GM18909 (cell line): ENCODE measurements at regions not wholly inside any gene's neighbourhood (a gene's known extent, or its start where the extent isn't known, plus 50 kb on each side); places are given as distances from the start of the nearest gene placed in this dataset.

Source experiments
- ATAC-seq: cut with Tn5 transposase; IDR thresholded peaks from one replicate; pipeline ENCODE4 v1.9.1; 2021; ENCODE audit warnings: mild to moderate bottlenecking; ENCODE audit not compliant: unreplicated experiment, poor library complexity

GRCh38 chr9:109593612-109594011 lies 95.5 kb upstream of the PTPN3 start:
- no peak for ATAC-seq

DNA sequence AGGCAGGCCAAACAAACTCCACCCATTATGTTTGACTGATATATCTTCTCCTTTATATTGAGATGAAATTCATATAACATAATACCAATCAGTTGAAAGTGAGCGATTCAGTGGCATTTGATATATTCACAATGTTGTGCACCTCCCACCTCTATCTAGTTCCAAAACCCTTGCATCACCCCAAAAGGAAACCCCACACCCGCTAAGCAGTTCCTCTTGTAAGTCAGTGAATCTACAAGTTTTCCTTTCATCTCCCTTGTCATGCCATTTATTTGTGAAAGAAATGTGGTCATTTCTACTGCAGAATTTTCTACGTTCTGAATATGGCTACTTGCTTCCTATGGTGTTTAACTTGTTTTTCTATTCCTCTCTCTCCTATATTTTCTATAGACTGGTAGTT lies 99.4 kb upstream of the PTPN3 start:
- ATAC-seq, result no peak

DNA sequence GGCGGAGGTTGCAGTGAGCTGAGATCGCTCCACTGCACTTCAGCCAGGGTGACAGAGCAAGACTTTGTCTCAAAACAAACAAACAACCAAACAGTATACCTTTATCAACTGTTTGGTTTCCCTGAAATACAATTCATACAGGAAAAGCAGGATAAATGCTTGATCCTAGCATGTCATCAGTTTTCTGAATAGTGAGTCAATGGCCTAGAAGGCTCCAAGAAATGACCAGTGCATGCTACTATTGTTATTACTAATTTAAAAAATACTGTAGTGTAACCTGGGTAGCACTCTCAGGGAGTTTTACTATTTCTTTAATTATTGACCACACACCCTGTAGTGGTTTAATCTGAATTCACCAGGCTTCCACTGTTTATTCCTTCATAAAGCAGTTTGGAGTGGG lies 101.0 kb upstream of the PTPN3 start:
- no peak for ATAC-seq

GRCh38 chr9:109599711-109600110 lies 101.6 kb upstream of the PTPN3 start:
- ATAC-seq, result no peak

DNA sequence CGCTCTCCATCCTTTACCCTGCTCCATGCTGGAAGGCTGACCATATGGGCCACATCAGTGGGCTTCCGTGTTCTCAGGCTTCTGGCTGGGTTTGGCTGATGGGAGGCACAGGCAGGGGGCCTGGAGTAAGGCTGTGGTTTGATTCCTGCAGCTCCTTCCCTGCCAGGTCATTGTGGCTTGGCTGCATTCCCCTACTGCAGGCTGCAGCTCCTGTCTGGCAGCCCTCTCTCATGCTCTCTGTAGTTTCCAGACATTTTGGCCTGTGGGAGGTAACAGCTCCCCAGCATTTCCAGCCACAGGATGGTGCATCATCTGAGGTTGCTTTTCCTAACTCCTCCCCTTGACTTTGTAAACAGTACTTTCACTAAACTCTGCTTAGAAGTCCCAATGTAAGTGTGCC lies 102.0 kb upstream of the PTPN3 start:
- ATAC-seq, result no peak

DNA sequence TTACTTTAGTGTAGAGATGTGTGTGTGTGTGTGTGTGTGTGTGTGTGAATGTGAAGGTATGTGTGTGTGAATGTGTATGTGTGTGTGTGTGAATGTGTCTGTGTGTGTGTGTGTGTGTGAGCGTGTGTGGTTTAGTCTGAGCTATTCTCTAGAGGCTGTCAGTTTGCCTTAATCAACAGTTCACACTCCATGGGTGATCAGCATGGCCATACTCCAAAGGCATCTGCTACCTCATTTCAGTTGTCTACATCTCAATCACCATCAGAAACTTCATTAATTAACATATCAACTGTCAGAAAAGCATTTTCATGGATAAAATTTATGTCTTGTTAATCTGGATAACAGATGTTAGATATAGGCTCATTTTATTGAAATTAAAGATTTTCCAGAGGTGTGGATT lies 103.1 kb upstream of the PTPN3 start:
- no peak for ATAC-seq

DNA sequence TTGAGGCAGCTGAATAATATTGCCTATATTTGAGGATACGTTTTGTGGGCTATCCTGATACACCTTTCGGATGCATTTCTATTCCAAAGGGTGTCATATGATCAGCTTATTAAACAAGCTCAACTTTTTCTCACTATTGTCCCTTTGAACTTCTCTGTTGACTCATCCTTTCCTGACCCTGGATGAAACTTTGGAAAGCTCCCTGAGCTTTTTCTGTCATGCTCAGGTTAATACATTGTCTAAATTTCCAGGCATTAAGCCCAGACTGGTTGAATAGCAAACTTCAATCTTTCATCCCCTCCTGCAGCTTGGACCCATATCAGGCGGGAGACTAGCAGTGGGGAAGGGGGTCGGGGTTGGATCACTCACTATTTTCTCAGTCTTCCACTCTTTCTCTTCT lies 104.9 kb upstream of the PTPN3 start:
- ATAC-seq, result no peak

DNA sequence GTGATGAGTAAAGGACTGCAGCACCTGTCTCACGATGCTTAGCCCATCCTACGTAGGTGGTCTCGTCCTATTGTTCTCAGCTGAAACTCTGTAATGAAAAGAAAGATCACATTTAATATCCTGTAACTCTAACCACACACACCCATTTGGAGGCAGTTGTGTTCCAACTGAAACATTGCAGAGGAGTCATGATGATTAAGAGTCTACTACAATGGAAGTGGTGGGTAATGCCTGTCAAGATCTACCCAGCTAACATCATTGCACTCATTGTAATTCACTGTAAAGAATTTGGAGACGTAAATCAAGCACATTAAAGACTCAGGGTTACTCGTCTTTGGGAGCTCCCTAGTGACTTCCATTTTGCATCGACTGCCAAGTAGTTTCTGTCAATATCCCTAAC lies 106.0 kb upstream of the PTPN3 start:
- no peak for ATAC-seq

- ATAC-seq, result no peak
Measured at GRCh38 chr9:109604781-109605180, 106.7 kb upstream of the PTPN3 start.

DNA sequence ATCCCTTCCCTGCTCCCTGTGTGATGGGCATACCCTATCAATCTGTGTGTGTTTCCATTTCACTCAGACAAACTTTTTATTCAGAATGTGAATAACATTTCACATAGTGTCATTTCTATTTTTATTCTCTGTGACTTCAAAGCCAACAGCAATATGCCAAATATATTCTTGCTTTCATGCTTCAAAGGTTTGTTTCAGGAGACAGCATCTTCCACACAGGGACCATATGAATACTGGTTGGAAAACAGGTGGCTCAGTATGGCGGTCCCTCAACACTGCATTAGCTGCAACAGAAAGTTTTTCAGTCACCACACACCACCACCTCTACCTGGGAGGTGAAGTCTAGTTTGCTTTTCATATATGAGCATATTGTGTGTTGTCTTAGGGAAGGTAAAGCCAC lies 111.0 kb upstream of the PTPN3 start:
- ATAC-seq, result no peak

DNA sequence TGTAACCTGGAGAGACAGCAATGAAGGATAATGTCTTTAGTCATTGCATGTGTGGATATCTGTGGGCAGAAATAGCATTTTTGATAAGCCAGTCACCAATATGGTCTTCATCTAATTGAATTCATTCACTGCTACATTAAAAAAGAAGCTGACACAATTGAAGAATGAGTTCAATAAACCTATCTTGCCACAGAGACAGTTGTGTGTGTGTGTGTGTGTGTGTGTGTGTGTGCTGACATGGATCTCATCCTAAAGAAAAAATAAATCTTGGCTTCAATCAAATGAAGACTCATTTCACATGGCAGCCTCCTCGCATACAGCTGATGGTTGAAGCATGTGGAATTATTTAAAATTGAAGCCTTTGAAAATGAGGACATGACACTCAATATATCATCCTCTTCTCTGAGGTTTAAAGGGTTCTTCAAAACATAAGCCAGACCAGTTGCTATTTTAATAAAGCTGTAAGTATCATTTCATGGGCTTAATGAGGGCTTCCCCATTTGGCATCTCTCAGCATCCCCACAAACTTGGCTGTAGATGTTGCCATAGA lies 118.5 kb upstream of the PTPN3 start:
- ATAC-seq, result no peak

DNA sequence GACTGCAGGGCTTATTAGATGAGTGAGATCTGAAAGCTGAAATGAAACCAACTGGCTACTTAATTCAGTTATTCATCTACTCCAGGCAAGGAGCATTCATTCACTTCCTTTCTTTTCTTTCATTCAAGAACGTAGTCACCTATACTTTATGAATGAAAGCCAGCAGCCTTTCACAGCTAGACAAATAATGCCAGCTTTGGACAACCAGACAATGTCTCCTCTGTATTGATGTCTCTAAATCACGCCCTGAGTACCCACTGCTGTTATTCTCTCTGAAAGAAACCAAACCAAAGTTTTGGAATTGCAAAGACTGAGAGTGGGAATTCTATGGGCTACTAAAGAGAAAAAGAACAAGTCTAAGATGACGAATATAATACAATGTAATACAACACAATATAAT lies 121.2 kb upstream of the PTPN3 start:
- ATAC-seq, result no peak

- ATAC-seq, result no peak
Measured at GRCh38 chr9:109624143-109624542, 126.0 kb upstream of the PTPN3 start.

GRCh38 chr9:109624896-109625295 lies 126.8 kb upstream of the PTPN3 start:
- no peak for ATAC-seq

- no peak for ATAC-seq
Measured at GRCh38 chr9:109627042-109627441, 128.9 kb upstream of the PTPN3 start.

- ATAC-seq, result no peak
Measured at GRCh38 chr9:109629615-109630014, 131.5 kb upstream of the PTPN3 start.

DNA sequence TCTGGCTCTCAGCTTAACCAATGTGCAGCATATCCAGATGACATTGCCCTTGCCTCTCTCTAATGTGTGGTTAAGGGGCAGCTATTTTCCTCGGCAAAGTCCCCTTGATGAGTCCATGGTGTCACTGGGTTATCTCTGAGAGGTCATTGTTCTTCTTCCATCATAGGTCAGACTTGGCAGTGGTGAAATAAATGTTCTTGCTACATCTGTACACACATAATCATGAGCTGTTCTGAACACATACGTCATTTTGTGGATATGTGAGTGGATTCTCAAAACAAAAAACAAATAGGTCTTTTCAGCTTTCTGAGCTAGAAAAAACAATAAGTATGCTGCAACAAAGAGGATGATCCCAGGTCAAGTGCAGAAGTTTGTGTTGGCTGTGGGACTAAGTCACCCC lies 134.7 kb upstream of the PTPN3 start:
- ATAC-seq, result no peak

GRCh38 chr9:109639674-109640579 lies 140.1 kb upstream of the PALM2AKAP2 start:
- no peak for ATAC-seq

DNA sequence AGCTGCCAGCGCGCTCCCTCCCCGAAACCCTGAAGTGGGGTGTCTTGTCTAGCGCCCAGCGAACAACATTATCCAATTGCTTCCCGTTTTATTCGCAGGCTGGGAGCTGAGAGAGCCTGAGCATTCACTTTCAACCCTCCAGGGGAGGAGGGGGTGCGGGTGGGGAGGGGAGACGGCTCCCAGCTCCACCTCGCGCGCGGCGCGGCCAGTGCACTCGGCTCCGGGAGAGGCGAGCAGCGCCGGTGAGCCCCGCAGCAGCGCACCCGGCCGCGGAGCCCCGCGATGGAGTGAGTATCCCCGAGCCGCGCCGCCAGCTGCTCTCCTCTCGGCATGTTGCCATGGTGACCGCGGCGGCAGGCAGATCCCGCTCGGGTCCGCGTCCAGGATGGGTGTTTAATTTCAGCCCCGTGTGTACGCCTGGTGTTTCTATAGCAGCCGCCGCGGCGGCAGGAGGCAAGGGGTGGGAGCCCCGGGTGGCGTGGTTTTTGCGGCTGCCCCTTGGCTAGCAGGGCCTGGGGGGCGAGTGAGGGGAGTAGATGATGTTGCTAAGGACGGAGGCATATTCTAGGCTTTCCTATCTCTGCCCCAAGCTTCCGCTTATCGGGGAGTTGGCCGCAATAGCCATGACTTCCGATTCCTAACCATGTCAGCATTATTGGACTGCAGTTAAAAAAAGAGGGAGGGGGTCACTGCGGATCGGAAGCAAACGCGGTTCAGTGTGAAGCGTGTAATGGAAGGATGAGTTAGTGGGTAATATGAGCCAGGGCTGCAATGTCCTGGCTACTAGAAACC lies 139.2 kb upstream of the PALM2AKAP2 start:
- ATAC-seq, result no peak

DNA sequence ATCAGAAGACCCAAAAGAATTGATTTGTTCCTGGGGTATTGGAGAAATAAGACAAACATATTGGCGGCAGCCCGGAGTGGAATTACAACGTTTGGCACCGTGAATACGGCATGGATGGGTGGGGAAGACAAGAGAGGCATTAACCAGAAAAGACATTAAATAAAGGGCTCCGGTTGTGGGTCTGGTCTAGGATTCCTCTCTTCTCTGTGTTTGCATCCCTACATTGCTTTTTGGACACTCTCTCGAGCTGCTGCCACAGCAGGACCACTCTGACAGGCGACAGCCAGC lies 138.7 kb upstream of the PALM2AKAP2 start:
- no peak for ATAC-seq

GRCh38 chr9:109652112-109652511 lies 127.9 kb upstream of the PALM2AKAP2 start:
- ATAC-seq, result no peak

- no peak for ATAC-seq
Measured at GRCh38 chr9:109652971-109653370, 127.0 kb upstream of the PALM2AKAP2 start.
